ENCODE measurements at regions not wholly inside any gene's neighbourhood (a gene's known extent, or its start where the extent isn't known, plus 50 kb on each side); places are given as distances from the start of the nearest gene placed in this dataset.

GRCh38 chr5:86374611-86375010 is 243.1 kb upstream of the COX7C start:
- peak; percentile 85 for DNase-seq (ENCODE audit: low read depth)
- TF ChIP-seq CTCF (conservative IDR thresholded peaks at IDR 0.05; ENCODE audit: low read depth, low read length): no peak
- H3K4me3 ChIP-seq (ENCODE audit: low read length): no peak overlapping the region

- TF ChIP-seq CTCF (conservative IDR thresholded peaks at IDR 0.05; ENCODE audit: low read depth, low read length): no peak
- no peak for DNase-seq (ENCODE audit: low read depth)
- no peak overlapping the region for H3K4me3 ChIP-seq (ENCODE audit: low read length)
Observed at GRCh38 chr5:86376214-86376613, 241.5 kb upstream of the COX7C start.

- TF ChIP-seq CTCF (conservative IDR thresholded peaks at IDR 0.05; ENCODE audit: low read depth, low read length): no peak
- no peak for DNase-seq (ENCODE audit: low read depth)
- H3K4me3 ChIP-seq (ENCODE audit: low read length): no peak overlapping the region
Observed at GRCh38 chr5:86403190-86403589, 214.6 kb upstream of the COX7C start.

GRCh38 chr5:86404256-86404655 is 213.5 kb upstream of the COX7C start:
- H3K4me3 ChIP-seq (ENCODE audit: low read length): no peak overlapping the region
- no peak for DNase-seq (ENCODE audit: low read depth)
- no peak for TF ChIP-seq CTCF (conservative IDR thresholded peaks at IDR 0.05; ENCODE audit: low read depth, low read length)

- TF ChIP-seq CTCF (conservative IDR thresholded peaks at IDR 0.05; ENCODE audit: low read depth, low read length): no peak
- no peak for DNase-seq (ENCODE audit: low read depth)
- no peak overlapping the region for H3K4me3 ChIP-seq (ENCODE audit: low read length)
Observed at GRCh38 chr5:86407711-86408110, 210.0 kb upstream of the COX7C start.

GRCh38 chr5:86411596-86411995 is 206.1 kb upstream of the COX7C start:
- TF ChIP-seq CTCF (conservative IDR thresholded peaks at IDR 0.05; ENCODE audit: low read depth, low read length): no peak
- DNase-seq (ENCODE audit: low read depth): no peak

GRCh38 chr5:86427158-86427557 is 190.6 kb upstream of the COX7C start:
- no peak overlapping the region for H3K4me3 ChIP-seq (ENCODE audit: low read length)
- no peak for DNase-seq (ENCODE audit: low read depth)
- TF ChIP-seq CTCF (conservative IDR thresholded peaks at IDR 0.05; ENCODE audit: low read depth, low read length): no peak

More at GRCh38 chr5:86411596-86411995, 206.1 kb upstream of the COX7C start:
- H3K4me3 ChIP-seq (ENCODE audit: low read length): no peak overlapping the region

Data from retinal pigment epithelial cell (primary cell).